ENCODE measurements at regions not wholly inside any gene's neighbourhood (a gene's known extent, or its start where the extent isn't known, plus 50 kb on each side); places are given as distances from the start of the nearest gene placed in this dataset.

- WGBS, result 75% methylated on average over 6 of the region's 6 CpGs
Observed at GRCh38 chrX:150306002-150306401, 57.1 kb upstream of the MAMLD1 start.

GRCh38 chrX:150308041-150308440, 55.1 kb upstream of the MAMLD1 start:
- 63% methylated on average over 4 of the region's 4 CpGs for WGBS
- Histone ChIP-seq H3K27me3 (no peaks in the 10 kb centered on the region), H3K27ac (no peak overlapping the region), H3K9me3 (no peaks in the 10 kb centered on the region), H3K36me3 (no peaks in the 10 kb centered on the region), H3K4me3 (no peak overlapping the region), H3K4me1 (no peaks in the 10 kb centered on the region)
- DNase-seq (ENCODE audit: low spot score in 2 of 2), result no peak
- TF ChIP-seq POLR2AphosphoS5 (IDR thresholded peaks at IDR 0.05) (no peak), EP300 (IDR thresholded peaks at IDR 0.05) (no peak), POLR2A (IDR thresholded peaks at IDR 0.05) (no peak), CTCF (IDR thresholded peaks at IDR 0.05) (no peak)

More at GRCh38 chrX:150306002-150306401, 57.1 kb upstream of the MAMLD1 start:
- no peak for DNase-seq (ENCODE audit: low spot score in 2 of 2)
- no peak for TF ChIP-seq CTCF (IDR thresholded peaks at IDR 0.05)
- no peak for TF ChIP-seq POLR2AphosphoS5 (IDR thresholded peaks at IDR 0.05)
- no peak for TF ChIP-seq EP300 (IDR thresholded peaks at IDR 0.05)
- no peak for TF ChIP-seq POLR2A (IDR thresholded peaks at IDR 0.05)
- Histone ChIP-seq H3K4me1 (no peaks in the 10 kb centered on the region), H3K4me3 (no peak overlapping the region), H3K9me3 (no peaks in the 10 kb centered on the region), H3K36me3 (no peaks in the 10 kb centered on the region), H3K27ac (no peak overlapping the region), H3K27me3 (no peaks in the 10 kb centered on the region)

GRCh38 chrX:150308532-150309157, 54.5 kb upstream of the MAMLD1 start:
- Histone ChIP-seq H3K27ac (no peak overlapping the region), H3K4me1 (no peaks in the 10 kb centered on the region), H3K36me3 (no peaks in the 10 kb centered on the region), H3K9me3 (no peaks in the 10 kb centered on the region), H3K27me3 (no peaks in the 10 kb centered on the region), H3K4me3 (no peak overlapping the region)
- WGBS, result 79% methylated on average over 8 of the region's 9 CpGs
- TF ChIP-seq CTCF (IDR thresholded peaks at IDR 0.05), result no peak
- TF ChIP-seq POLR2AphosphoS5 (IDR thresholded peaks at IDR 0.05), result no peak
- TF ChIP-seq POLR2A (IDR thresholded peaks at IDR 0.05), result no peak
- TF ChIP-seq EP300 (IDR thresholded peaks at IDR 0.05), result no peak
- DNase-seq (ENCODE audit: low spot score in 2 of 2), result no peak

GRCh38 chrX:150310417-150310816, 52.7 kb upstream of the MAMLD1 start:
- Histone ChIP-seq H3K36me3 (no peaks in the 10 kb centered on the region), H3K4me3 (no peak overlapping the region), H3K27ac (no peak overlapping the region), H3K27me3 (no peaks in the 10 kb centered on the region), H3K4me1 (no peaks in the 10 kb centered on the region), H3K9me3 (no peaks in the 10 kb centered on the region)
- no peak for DNase-seq (ENCODE audit: low spot score in 2 of 2)
- 78% methylated on average over 4 of the region's 4 CpGs for WGBS
- TF ChIP-seq CTCF (IDR thresholded peaks at IDR 0.05) (no peak), EP300 (IDR thresholded peaks at IDR 0.05) (no peak), POLR2AphosphoS5 (IDR thresholded peaks at IDR 0.05) (no peak), POLR2A (IDR thresholded peaks at IDR 0.05) (no peak)

GRCh38 chrX:150310881-150311280, 52.2 kb upstream of the MAMLD1 start:
- no peak for DNase-seq (ENCODE audit: low spot score in 2 of 2)

More at GRCh38 chrX:150310881-150311280, 52.2 kb upstream of the MAMLD1 start:
- no peaks in the 10 kb centered on the region for H3K9me3 ChIP-seq
- H3K36me3 ChIP-seq, result no peaks in the 10 kb centered on the region
- TF ChIP-seq EP300 (IDR thresholded peaks at IDR 0.05), result no peak
- no peak for TF ChIP-seq CTCF (IDR thresholded peaks at IDR 0.05)
- TF ChIP-seq POLR2AphosphoS5 (IDR thresholded peaks at IDR 0.05), result no peak
- TF ChIP-seq POLR2A (IDR thresholded peaks at IDR 0.05), result no peak
- no peak overlapping the region for H3K27ac ChIP-seq
- H3K4me3 ChIP-seq, result no peak overlapping the region
- WGBS, result 64% methylated on average over 1 of the region's 1 CpG
- H3K4me1 ChIP-seq, result no peaks in the 10 kb centered on the region
- H3K27me3 ChIP-seq, result no peaks in the 10 kb centered on the region
